Tibial artery (tissue), 4 donors: ENCODE measurements at regions not wholly inside any gene's neighbourhood (a gene's known extent, or its start where the extent isn't known, plus 50 kb on each side); places are given as distances from the start of the nearest gene placed in this dataset.

Experiments used
- DNase-seq, 2 donors: peaks; one replicate each; pipeline ENCODE4 v3.0.0-alpha.2; 2019
- H3K27ac ChIP-seq, 2 donors: fragments of 200-600 bp; sonication (generic) in 1 of 2; 1 replicate in 1 of 2; 2 replicates in 1 of 2; pipeline ENCODE4 v1.5.1; 2018 to 2019; ENCODE audit warnings: mild to moderate bottlenecking in 1 of 2
- H3K27me3 ChIP-seq, 2 donors: fragments of 200-600 bp; sonication (generic) in 1 of 2; one replicate each; pipeline versions ENCODE4 v1.5.1 to v1.6.0; 2016 to 2019
- H3K36me3 ChIP-seq, 3 donors: fragments of 200-600 bp; sonication (generic) in 2 of 3; one replicate each; pipeline ENCODE4 v1.5.1; 2016 to 2019; ENCODE audit warnings: mild to moderate bottlenecking in 2 of 3
- H3K4me1 ChIP-seq, 4 donors: fragments of 200-600 bp; sonication (generic) in 2 of 4; 1 replicate in 3 of 4; 2 replicates in 1 of 4; pipeline ENCODE4 v1.5.1; 2016 to 2019
- H3K4me3 ChIP-seq, 2 donors: fragments of 200-600 bp; sonication (generic) in 1 of 2; 1 replicate in 1 of 2; 2 replicates in 1 of 2; pipeline ENCODE4 v1.5.1; 2018 to 2019; ENCODE audit warnings: mild to moderate bottlenecking in 2 of 2
- H3K9me3 ChIP-seq, 3 donors: fragments of 200-600 bp; sonication (generic) in 1 of 3; one replicate each; pipeline ENCODE4 v1.5.1; 2016 to 2019
- intact Hi-C: fragments of 100-400 bp; cut with DNase I; formaldehyde crosslinking; loops from one replicate; pipeline ENCODE4 v1.15.0; 2023; ENCODE audit warnings: low total_unique reads
- TF ChIP-seq, protein P1 (sequence below), 2 experiments: fragments of 200-600 bp in 1 of 2; fragments of 450-650 bp in 1 of 2; IDR thresholded peaks; one replicate each; pipeline ENCODE4 v1.5.1; 2017 to 2019; ENCODE audit warnings: antibody characterized with exemption in 2 of 2, mild to moderate bottlenecking in 1 of 2, moderate library complexity in 1 of 2

DNA sequence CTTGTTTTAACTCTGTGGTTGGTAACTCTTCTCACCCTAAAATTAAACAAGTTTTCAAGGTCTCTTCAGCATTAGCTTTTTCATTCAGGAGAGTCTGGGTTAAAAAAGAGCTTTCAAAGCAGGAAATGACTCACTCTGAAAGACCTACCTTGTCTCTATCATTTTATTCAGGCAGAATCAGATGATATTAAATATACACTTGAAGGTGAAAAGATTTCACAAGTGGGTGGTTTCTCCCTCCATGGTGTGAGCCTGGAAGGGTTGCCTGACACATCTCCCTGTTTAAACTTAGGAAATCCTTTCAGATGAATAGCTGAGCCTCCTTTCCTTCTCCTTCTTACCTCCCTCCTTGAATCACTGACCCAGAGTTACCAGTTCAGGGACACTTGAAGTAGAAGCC is 1402.0 kb upstream of the PIK3C3 start:
- TF ChIP-seq, protein P1, sequence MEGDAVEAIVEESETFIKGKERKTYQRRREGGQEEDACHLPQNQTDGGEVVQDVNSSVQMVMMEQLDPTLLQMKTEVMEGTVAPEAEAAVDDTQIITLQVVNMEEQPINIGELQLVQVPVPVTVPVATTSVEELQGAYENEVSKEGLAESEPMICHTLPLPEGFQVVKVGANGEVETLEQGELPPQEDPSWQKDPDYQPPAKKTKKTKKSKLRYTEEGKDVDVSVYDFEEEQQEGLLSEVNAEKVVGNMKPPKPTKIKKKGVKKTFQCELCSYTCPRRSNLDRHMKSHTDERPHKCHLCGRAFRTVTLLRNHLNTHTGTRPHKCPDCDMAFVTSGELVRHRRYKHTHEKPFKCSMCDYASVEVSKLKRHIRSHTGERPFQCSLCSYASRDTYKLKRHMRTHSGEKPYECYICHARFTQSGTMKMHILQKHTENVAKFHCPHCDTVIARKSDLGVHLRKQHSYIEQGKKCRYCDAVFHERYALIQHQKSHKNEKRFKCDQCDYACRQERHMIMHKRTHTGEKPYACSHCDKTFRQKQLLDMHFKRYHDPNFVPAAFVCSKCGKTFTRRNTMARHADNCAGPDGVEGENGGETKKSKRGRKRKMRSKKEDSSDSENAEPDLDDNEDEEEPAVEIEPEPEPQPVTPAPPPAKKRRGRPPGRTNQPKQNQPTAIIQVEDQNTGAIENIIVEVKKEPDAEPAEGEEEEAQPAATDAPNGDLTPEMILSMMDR (IDR thresholded peaks at IDR 0.05), result no peak
- Histone ChIP-seq H3K9me3 (no peaks in the 10 kb centered on the region), H3K4me3 (no peak overlapping the region), H3K27me3 (no peaks in the 10 kb centered on the region), H3K4me1 (no peaks in the 10 kb centered on the region), H3K36me3 (no peaks in the 10 kb centered on the region), H3K27ac (no peak overlapping the region)
- DNase-seq, result no peak
- intact Hi-C loops, result no loop called here

DNA sequence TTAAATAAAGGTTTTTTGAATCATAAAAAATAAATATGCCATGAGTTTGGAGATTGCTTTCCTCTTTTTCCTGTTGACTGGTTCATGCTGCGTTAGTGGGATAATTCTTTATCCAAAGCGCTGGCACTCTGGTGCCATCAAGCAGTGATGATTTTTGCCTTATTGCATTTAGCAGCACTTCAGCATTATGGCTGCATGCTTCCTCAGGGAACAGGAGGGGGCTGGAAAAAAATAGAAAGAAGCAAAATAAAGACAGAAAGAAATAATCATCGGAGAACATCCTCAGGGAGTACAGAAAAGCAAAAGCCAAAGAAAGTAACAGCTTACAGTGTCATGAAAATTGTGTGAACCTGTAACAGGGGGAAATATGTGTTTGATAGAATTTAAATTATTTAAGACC is 1408.2 kb upstream of the PIK3C3 start:
- Histone ChIP-seq H3K27me3 (no peaks in the 10 kb centered on the region), H3K4me1 (no peaks in the 10 kb centered on the region), H3K4me3 (no peak overlapping the region), H3K36me3 (no peaks in the 10 kb centered on the region), H3K27ac (no peak overlapping the region), H3K9me3 (no peaks in the 10 kb centered on the region)
- DNase-seq, result no peak
- TF ChIP-seq, protein P1 (IDR thresholded peaks at IDR 0.05), result no peak
- intact Hi-C loops, result no loop called here

DNA sequence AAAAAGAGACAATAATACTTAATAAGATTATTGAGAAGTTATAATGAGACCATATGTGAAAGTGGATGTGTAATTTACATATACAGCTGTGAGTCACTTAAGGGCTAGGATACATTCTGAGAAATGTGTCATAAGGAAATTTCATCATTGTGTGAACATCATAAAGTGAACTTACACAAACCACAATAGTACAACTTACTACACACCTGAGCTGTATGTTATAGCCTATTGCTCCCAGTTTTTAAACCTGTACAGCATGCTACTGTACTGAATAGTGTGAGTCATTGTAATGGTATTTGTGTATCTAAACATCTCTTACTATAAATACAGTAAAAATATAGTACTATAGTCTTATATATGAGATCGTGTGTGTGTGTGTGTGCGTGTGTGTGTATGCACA is 1420.3 kb upstream of the PIK3C3 start:
- no peaks in the 10 kb centered on the region for H3K4me1 ChIP-seq
- TF ChIP-seq, protein P1 (IDR thresholded peaks at IDR 0.05), result no peak
- H3K27me3 ChIP-seq, result no peaks in the 10 kb centered on the region
- intact Hi-C loops, result no loop called here
- DNase-seq, result no peak
- H3K27ac ChIP-seq, result no peak overlapping the region
- no peak overlapping the region for H3K4me3 ChIP-seq
- no peaks in the 10 kb centered on the region for H3K36me3 ChIP-seq
- no peaks in the 10 kb centered on the region for H3K9me3 ChIP-seq

DNA sequence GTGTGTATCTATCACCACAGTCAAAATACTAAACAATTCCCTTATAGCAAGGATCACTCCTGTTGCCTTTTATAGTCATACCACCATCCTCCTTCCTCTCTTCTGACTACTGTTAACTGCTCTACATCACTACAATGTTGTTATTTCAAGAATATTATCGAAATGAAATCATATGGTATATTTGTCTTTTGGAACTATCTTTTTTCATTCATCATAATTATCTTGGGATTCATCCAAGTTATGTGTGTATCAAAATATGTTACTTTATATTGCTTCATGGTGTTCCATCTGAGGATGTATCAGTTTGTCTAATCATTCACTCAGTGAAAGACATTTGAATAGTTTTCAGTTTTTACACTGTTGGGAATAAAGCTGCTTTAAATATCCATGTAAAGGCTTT is 1423.0 kb upstream of the PIK3C3 start:
- H3K4me3 ChIP-seq, result no peak overlapping the region
- no peaks in the 10 kb centered on the region for H3K4me1 ChIP-seq
- H3K9me3 ChIP-seq, result no peaks in the 10 kb centered on the region
- intact Hi-C loops, result no loop called here
- TF ChIP-seq, protein P1 (IDR thresholded peaks at IDR 0.05), result no peak
- H3K27me3 ChIP-seq, result no peaks in the 10 kb centered on the region
- no peaks in the 10 kb centered on the region for H3K36me3 ChIP-seq
- DNase-seq, result no peak
- H3K27ac ChIP-seq, result no peak overlapping the region

GRCh38 chr18:40531051-40531450 is 1424.0 kb upstream of the PIK3C3 start:
- Histone ChIP-seq H3K4me1 (no peaks in the 10 kb centered on the region), H3K27ac (no peak overlapping the region), H3K27me3 (no peaks in the 10 kb centered on the region), H3K36me3 (no peaks in the 10 kb centered on the region), H3K4me3 (no peak overlapping the region), H3K9me3 (no peaks in the 10 kb centered on the region)
- TF ChIP-seq, protein P1 (IDR thresholded peaks at IDR 0.05), result no peak
- intact Hi-C loops, result no loop called here
- DNase-seq, result no peak

GRCh38 chr18:40529478-40529877 is 1425.6 kb upstream of the PIK3C3 start:
- Histone ChIP-seq H3K4me1 (no peaks in the 10 kb centered on the region), H3K27ac (no peak overlapping the region), H3K9me3 (no peaks in the 10 kb centered on the region), H3K36me3 (no peaks in the 10 kb centered on the region), H3K27me3 (no peaks in the 10 kb centered on the region), H3K4me3 (no peak overlapping the region)
- no peak for DNase-seq
- intact Hi-C loops, result no loop called here
- TF ChIP-seq, protein P1 (IDR thresholded peaks at IDR 0.05), result no peak
